K562 (cell line): ENCODE measurements at regions not wholly inside any gene's neighbourhood (a gene's known extent, or its start where the extent isn't known, plus 50 kb on each side); places are given as distances from the start of the nearest gene placed in this dataset.

Experiments
- CREM ChIP-seq: IDR thresholded peaks from 2 replicates; pipeline ENCODE4 v1.6.1; 2014; ENCODE audit warnings: antibody characterized with exemption, low read depth
- DIDO1 ChIP-seq: fragments of 450-650 bp; IDR thresholded peaks from 2 replicates; pipeline ENCODE4 v1.6.1; 2016; ENCODE audit warnings: low read depth, missing biosample characterization, missing genetic modification characterization
- HMBOX1 ChIP-seq: sonication (generic); IDR thresholded peaks from 2 replicates; pipeline ENCODE4 v1.6.1; 2016
- HNRNPK ChIP-seq: fragments of 200-400 bp; formaldehyde crosslinking; IDR thresholded peaks from one replicate; pipeline ENCODE4 v1.6.1; 2018; ENCODE audit warnings: mild to moderate bottlenecking, low read depth, low read length; ENCODE audit not compliant: poor library complexity, severe bottlenecking
- L3MBTL2 ChIP-seq: fragments of 450-650 bp; IDR thresholded peaks from 2 replicates; pipeline ENCODE4 v1.6.1; 2016; ENCODE audit warnings: mild to moderate bottlenecking, moderate library complexity
- MCM3 ChIP-seq: fragments of 450-650 bp; IDR thresholded peaks from 2 replicates; pipeline ENCODE4 v1.6.1; 2016
- MCM7 ChIP-seq, 2 experiments: fragments of 450-650 bp; IDR thresholded peaks; 2 replicates each; pipeline ENCODE4 v1.6.1; 2016 to 2018
- MEIS2 ChIP-seq: fragments of 450-650 bp; IDR thresholded peaks from 2 replicates; pipeline ENCODE4 v1.6.1; 2014; ENCODE audit warnings: mild to moderate bottlenecking; ENCODE audit not compliant: partially characterized antibody
- MLX ChIP-seq, 2 experiments: fragments of 450-650 bp in 1 of 2; sonication (generic) in 1 of 2; formaldehyde crosslinking; conservative IDR thresholded peaks; 2 replicates each; pipeline versions ENCODE4 v1.4.0 to v1.8.1; 2020 to 2022; ENCODE audit warnings: mild to moderate bottlenecking in 1 of 2, missing genetic modification reagents in 1 of 2
- PATZ1 ChIP-seq: fragments of 250-450 bp; sonication (Bioruptor Pico); IDR thresholded peaks from 2 replicates; pipeline ENCODE4 v1.5.0; 2020; ENCODE audit warnings: mild to moderate bottlenecking, borderline replicate concordance
- RBM34 ChIP-seq: fragments of 200-400 bp; formaldehyde crosslinking; IDR thresholded peaks from 2 replicates; pipeline ENCODE4 v1.6.1; 2018; ENCODE audit warnings: low read length, borderline replicate concordance; ENCODE audit not compliant: insufficient read depth
- SMAD4 ChIP-seq: fragments of 250-450 bp; sonication (Bioruptor Pico); conservative IDR thresholded peaks from 2 replicates; pipeline ENCODE4 v1.8.0; 2021; ENCODE audit warnings: inconsistent platforms, mild to moderate bottlenecking, moderate library complexity
- TAL1 ChIP-seq: fragments of 450-650 bp; IDR thresholded peaks from 2 replicates; pipeline ENCODE4 v1.6.1; 2016; ENCODE audit warnings: mild to moderate bottlenecking
- TBL1XR1 ChIP-seq, 2 experiments: IDR thresholded peaks; 2 replicates each; pipeline ENCODE4 v1.6.1; 2012; ENCODE audit warnings: improper control_type of control experiment in 2 of 2, low read length in 2 of 2, mild to moderate bottlenecking in 1 of 2
- XRCC5 ChIP-seq: fragments of 200-400 bp; formaldehyde crosslinking; IDR thresholded peaks from 2 replicates; pipeline ENCODE4 v1.6.1; 2017; ENCODE audit warnings: low read depth, mild to moderate bottlenecking, low read length
- ZC3H8 ChIP-seq: fragments of 450-650 bp; IDR thresholded peaks from 2 replicates; pipeline ENCODE4 v1.6.1; 2017
- ZNF212 ChIP-seq: fragments of 450-650 bp; formaldehyde crosslinking; IDR thresholded peaks from 2 replicates; pipeline ENCODE4 v1.4.0; 2020; ENCODE audit warnings: mild to moderate bottlenecking
- ZNF77 ChIP-seq: fragments of 250-450 bp; sonication (Bioruptor Pico); IDR thresholded peaks from 2 replicates; pipeline ENCODE4 v1.5.0; 2020
- TF ChIP-seq, protein P1 (sequence below): fragments of 450-650 bp; formaldehyde crosslinking; IDR thresholded peaks from 2 replicates; pipeline ENCODE4 v1.4.0; 2020; ENCODE audit warnings: mild to moderate bottlenecking, moderate library complexity
- TF ChIP-seq, protein P2 (sequence below): fragments of 250-450 bp; sonication (Bioruptor Pico); IDR thresholded peaks from 2 replicates; pipeline ENCODE4 v1.5.0; 2022; ENCODE audit warnings: mild to moderate bottlenecking

GRCh38 chr12:105954951-105955931 lies 183.5 kb downstream of the NUAK1 start (continued):
- TF ChIP-seq HMBOX1, result peak; percentile 58
- TF ChIP-seq HNRNPK, result no peak
- no peak for TF ChIP-seq MCM7 (IDR thresholded peaks at IDR 0.05)
- no peak for TF ChIP-seq ZNF212 (CRISPR knock-in tag)
- no peak for TF ChIP-seq ZC3H8
- no peak for TF ChIP-seq DIDO1 (tag)
- TF ChIP-seq SMAD4 (CRISPR knock-in tag), result 0 out of 2 replicates have a peak, but pooled peaks have one; percentile 24
- TF ChIP-seq L3MBTL2, result peak; percentile 17; the same call in 1 of the 2 replicates
- no peak for TF ChIP-seq TBL1XR1 (IDR thresholded peaks at IDR 0.05; ENCODE audit: low read length in 2 of 2)
- TF ChIP-seq, protein P1, sequence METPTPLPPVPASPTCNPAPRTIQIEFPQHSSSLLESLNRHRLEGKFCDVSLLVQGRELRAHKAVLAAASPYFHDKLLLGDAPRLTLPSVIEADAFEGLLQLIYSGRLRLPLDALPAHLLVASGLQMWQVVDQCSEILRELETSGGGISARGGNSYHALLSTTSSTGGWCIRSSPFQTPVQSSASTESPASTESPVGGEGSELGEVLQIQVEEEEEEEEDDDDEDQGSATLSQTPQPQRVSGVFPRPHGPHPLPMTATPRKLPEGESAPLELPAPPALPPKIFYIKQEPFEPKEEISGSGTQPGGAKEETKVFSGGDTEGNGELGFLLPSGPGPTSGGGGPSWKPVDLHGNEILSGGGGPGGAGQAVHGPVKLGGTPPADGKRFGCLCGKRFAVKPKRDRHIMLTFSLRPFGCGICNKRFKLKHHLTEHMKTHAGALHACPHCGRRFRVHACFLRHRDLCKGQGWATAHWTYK, result no peak
- peak; percentile 77 for TF ChIP-seq TAL1
- 0 out of 2 replicates have a peak, but pooled peaks have one; percentile 7 for TF ChIP-seq CREM
- TF ChIP-seq, protein P2, sequence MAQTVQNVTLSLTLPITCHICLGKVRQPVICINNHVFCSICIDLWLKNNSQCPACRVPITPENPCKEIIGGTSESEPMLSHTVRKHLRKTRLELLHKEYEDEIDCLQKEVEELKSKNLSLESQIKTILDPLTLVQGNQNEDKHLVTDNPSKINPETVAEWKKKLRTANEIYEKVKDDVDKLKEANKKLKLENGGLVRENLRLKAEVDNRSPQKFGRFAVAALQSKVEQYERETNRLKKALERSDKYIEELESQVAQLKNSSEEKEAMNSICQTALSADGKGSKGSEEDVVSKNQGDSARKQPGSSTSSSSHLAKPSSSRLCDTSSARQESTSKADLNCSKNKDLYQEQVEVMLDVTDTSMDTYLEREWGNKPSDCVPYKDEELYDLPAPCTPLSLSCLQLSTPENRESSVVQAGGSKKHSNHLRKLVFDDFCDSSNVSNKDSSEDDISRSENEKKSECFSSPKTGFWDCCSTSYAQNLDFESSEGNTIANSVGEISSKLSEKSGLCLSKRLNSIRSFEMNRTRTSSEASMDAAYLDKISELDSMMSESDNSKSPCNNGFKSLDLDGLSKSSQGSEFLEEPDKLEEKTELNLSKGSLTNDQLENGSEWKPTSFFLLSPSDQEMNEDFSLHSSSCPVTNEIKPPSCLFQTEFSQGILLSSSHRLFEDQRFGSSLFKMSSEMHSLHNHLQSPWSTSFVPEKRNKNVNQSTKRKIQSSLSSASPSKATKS (CRISPR knock-in tag), result no peak
- TF ChIP-seq MLX (CRISPR knock-in tag; conservative IDR thresholded peaks at IDR 0.05), result no peak
- TF ChIP-seq PATZ1 (CRISPR knock-in tag), result no peak
- TF ChIP-seq MEIS2, result peak; percentile 44
- no peak for TF ChIP-seq XRCC5
- TF ChIP-seq RBM34, result no peak
- no peak for TF ChIP-seq ZNF77 (CRISPR knock-in tag)
- TF ChIP-seq MCM3, result no peak
